Neuron (in vitro differentiated cells): ENCODE measurements at regions not wholly inside any gene's neighbourhood (a gene's known extent, or its start where the extent isn't known, plus 50 kb on each side); places are given as distances from the start of the nearest gene placed in this dataset.

Experiments
- H2AFZ ChIP-seq: one replicate; pipeline ENCODE4 v1.6.1; 2013; ENCODE audit warnings: low read depth, mild to moderate bottlenecking, inconsistent platforms, low read length, moderate library complexity
- H3K27me3 ChIP-seq: one replicate; pipeline ENCODE4 v1.6.1; 2013; ENCODE audit warnings: low read length; ENCODE audit not compliant: insufficient read depth
- H3K36me3 ChIP-seq: one replicate; pipeline ENCODE4 v1.6.1; 2013; ENCODE audit warnings: low read length; ENCODE audit not compliant: insufficient read depth
- H3K4me1 ChIP-seq: one replicate; pipeline ENCODE4 v1.6.1; 2013; ENCODE audit warnings: low read length; ENCODE audit not compliant: insufficient read depth
- H3K4me3 ChIP-seq: 2 replicates; pipeline ENCODE4 v1.5.1; 2013; ENCODE audit warnings: mild to moderate bottlenecking, low read length, moderate library complexity
- H3K9me3 ChIP-seq: one replicate; pipeline ENCODE4 v1.6.1; 2013; ENCODE audit warnings: low read length

DNA sequence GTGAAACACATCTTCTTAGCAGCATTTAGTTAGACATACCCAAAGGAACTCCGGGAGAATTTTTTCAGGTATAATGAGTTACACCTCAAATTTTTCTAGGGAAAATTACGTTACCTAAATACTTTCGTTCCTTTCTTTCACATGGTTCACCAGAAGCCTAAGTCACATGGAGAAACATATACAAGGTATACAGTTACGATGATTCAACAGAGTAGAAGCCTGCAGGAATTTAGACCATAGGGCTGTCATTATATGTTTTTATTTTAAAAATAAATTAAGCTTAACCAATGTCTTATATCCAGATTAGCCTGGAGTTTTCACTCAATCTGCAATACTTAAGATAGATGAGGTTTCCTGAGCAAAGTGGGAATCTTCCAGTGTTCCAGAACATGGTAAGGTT is 549.5 kb upstream of the JARID2 start:
- Histone ChIP-seq H3K4me3 (no peak overlapping the region), H3K4me1 (no peaks in the 10 kb centered on the region), H3K9me3 (no peaks in the 10 kb centered on the region), H3K27me3 (no peaks in the 10 kb centered on the region), H2AFZ (no peak overlapping the region), H3K36me3 (no peaks in the 10 kb centered on the region)

DNA sequence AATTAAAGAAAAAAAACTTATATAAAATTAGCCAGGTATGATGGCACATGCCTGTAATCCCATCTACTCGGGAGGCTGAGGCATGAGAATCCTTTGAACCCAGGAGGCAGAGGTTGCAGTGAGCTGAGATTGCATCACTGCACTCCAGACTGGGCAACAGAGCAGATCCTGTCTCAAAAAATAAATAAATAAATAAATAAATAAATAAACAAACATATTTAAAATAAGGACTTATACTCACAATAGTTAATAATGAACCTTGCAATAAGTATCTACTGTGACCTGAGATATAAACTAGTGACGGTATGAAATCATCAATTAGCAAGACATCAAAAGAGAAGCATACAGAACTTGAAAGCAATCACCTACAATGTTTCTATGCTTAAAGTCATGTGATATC is 548.4 kb upstream of the JARID2 start:
- Histone ChIP-seq H3K4me1 (no peaks in the 10 kb centered on the region), H3K27me3 (no peaks in the 10 kb centered on the region), H2AFZ (no peak overlapping the region), H3K36me3 (no peaks in the 10 kb centered on the region), H3K9me3 (no peaks in the 10 kb centered on the region), H3K4me3 (no peak overlapping the region)

DNA sequence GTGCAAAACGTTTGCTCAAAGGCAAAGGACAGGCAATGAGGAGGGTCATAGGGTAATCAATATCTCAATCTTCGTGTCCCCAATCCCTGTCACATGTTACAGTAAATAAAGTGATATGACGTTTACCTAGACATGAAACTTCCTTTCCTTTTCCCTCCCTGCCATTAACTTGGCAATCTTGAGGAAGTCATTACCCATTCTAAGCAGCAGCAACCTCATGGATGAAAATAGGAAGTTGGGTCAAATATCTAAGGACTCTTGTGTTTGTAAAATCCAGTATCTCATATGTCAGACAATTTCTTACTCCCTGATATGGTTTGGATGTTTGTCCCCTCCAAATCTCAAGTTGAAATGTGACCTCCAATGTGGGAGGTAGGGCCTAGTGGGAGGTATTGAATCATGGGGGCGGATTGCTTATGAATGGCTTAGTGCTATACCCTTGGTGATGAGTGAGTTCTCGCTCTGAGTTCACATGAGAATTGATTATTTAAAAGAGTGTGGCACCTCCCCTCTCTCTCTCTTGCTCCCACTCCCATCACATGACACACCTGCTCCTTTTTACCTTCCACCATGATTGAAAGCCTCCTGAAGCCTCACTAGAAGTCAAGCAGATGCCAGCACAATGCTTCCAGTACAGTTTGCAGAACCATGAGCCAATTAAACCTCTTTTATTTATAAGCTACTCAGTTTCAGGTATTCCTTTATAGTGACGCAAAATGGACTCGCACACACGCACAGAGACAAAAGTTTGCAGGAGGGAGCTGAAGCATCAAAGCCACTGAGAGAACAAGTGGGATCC is 545.9 kb upstream of the JARID2 start:
- no peaks in the 10 kb centered on the region for H3K36me3 ChIP-seq
- no peaks in the 10 kb centered on the region for H3K4me1 ChIP-seq
- H2AFZ ChIP-seq: no peak overlapping the region
- H3K9me3 ChIP-seq: no peaks in the 10 kb centered on the region
- H3K27me3 ChIP-seq: no peaks in the 10 kb centered on the region
- H3K4me3 ChIP-seq: no peak overlapping the region

DNA sequence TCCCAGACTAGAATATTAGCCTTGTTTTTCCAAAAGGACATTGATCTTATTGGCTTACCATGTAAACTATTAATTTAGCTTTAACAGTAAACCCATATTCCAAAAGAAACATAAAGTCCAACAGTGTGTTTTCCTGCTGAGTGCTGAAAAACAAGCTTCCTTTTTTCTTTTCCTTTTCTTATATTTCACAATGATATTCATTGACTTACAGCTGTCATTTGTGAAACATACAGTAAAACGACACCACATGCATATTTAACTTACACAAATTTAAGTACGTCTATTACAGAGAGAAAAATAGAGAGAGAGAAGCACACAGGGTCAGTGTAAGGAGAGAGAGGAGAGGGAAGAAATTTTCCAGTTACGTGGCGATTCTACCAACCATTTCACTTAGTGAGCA is 543.9 kb upstream of the JARID2 start:
- Histone ChIP-seq H2AFZ (no peak overlapping the region), H3K4me3 (no peak overlapping the region), H3K9me3 (no peaks in the 10 kb centered on the region), H3K4me1 (no peaks in the 10 kb centered on the region), H3K27me3 (no peaks in the 10 kb centered on the region), H3K36me3 (no peaks in the 10 kb centered on the region)

DNA sequence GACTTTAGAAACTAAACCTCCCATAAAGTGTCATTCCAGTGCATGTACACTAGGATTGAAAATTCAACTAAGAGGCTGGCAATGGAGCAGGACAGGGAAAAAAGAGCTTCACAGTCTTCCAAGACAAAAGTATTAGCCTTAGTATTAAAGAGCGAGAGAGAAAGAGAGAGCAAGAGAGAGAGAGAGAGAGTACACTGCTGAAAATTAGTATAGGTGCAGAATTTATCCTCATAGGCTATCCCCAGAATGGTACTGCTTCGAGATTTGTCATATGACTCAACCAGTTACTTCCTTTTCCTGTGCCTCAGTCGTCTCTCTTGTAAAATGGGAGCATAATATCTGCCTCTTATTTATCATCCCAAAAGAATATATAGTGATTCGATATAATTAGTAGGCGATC is 543.2 kb upstream of the JARID2 start:
- no peaks in the 10 kb centered on the region for H3K36me3 ChIP-seq
- H2AFZ ChIP-seq: no peak overlapping the region
- no peaks in the 10 kb centered on the region for H3K4me1 ChIP-seq
- H3K27me3 ChIP-seq: no peaks in the 10 kb centered on the region
- H3K9me3 ChIP-seq: no peaks in the 10 kb centered on the region
- no peak overlapping the region for H3K4me3 ChIP-seq

DNA sequence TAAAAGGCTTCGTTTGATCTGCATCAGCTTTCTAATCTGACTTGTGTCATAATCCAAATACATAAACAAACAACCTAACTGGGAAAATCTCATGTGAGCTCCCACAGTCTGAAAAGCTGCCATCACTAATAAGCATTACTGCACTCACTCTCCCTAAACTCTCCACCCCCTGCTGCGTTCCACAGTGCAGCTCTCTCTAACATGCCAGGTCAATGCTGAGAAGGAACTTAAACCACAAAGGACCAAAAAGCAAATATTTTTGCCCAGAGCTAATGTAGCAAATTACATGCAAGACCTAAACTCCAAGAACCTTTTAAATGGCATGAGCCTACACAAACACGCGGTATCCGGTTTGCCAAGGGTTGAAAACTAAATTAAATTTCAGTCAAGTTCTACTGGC is 542.3 kb upstream of the JARID2 start:
- H3K4me3 ChIP-seq: no peak overlapping the region
- no peaks in the 10 kb centered on the region for H3K4me1 ChIP-seq
- H3K36me3 ChIP-seq: no peaks in the 10 kb centered on the region
- no peak overlapping the region for H2AFZ ChIP-seq
- H3K27me3 ChIP-seq: no peaks in the 10 kb centered on the region
- no peaks in the 10 kb centered on the region for H3K9me3 ChIP-seq

DNA sequence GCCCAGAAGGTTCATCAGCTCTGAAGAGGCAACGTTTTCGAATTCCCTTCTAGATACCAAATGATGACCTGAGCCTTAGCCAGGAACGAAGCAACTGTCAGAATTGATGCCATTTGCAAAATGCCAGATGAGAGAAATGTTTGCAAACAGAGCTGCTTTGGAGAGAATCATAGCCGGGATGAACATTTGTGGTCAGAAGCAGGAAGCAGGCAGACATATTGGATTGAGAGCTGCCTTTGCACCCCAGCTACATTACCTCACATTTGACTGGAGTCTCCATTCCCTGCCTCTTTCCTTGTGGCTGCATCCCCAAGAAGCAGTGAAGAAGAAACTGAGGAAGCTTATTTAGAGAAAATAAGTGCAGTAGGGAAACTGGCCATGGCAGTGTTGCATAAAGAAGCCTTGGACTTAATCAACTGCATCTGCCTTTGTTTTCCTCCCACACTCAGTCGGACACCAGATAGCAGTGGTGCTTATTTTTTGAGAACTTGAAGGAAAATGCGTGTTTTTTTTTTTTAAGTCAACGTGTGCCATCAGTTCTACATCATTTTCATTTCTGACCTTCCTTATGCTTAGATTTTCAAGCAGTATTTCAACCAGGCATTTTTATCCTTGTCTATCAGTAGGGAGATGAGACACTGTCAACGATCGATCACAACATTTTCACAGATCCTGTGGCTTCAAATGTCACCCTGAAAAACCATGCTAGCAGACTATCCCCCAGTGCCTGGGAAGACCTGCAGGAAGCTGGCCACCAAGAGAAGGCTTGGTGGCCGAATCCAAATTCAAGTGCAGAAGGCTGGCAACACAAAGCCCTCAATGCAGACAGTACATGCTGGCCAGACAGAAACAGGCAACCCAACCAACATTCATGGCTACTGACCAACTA is 541.2 kb upstream of the JARID2 start:
- Histone ChIP-seq H3K9me3 (no peaks in the 10 kb centered on the region), H3K4me3 (no peak overlapping the region), H3K36me3 (no peaks in the 10 kb centered on the region), H3K27me3 (no peaks in the 10 kb centered on the region), H3K4me1 (no peaks in the 10 kb centered on the region), H2AFZ (no peak overlapping the region)

DNA sequence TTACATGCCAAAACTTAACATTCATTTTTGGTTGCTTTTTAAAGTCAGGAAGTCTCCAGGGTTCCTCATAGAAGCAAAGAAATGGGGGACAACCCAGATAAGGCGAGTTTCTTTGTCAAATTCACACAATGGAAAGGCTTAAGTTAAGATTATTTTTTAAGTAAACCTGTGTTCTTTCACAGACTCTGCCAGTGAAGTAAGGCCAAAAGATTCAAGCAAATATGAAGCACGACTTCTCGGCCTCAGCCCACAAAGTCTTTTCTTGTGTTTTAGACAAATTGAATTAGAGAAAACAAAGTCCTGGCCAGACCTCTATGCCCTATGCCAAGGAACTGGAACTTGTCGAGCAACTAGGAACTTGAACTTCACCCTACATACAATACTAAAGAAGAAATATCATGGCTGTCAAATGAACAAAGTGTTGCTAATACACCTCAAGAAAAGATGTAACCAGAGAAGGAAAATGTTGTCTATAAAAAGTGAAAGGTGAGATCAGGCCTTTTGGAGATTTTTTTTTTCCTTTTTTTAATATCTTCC is 540.0 kb upstream of the JARID2 start:
- Histone ChIP-seq H3K4me3 (no peak overlapping the region), H2AFZ (no peak overlapping the region), H3K36me3 (no peaks in the 10 kb centered on the region), H3K9me3 (peaks cover 2% of the 10 kb centered on the region), H3K27me3 (no peaks in the 10 kb centered on the region), H3K4me1 (no peaks in the 10 kb centered on the region)

DNA sequence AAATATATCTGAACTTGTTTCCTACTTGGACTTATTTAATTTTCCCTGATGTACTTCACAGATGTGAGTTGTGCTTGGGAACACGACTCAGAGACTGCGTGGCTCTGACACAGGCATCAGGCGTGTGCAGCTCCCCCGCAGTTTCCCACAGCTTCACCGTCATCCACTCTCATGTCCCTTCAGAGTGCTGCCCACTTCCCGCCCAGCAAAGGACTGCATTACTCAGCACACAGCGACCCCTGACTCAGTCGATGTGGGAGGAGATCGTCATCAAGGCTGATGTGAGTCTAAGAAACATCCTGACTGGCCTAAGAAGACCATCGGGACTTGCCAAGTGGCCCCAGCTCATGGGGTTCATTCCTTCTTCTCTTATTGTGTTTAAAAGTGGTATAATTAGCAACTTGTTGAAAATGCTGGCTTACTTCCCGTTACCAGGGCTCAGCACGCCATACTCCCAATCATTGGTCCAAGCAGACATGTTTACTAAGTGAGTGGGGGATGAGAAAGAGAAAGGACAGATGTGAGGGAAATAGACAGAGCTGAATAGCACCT is 539.4 kb upstream of the JARID2 start:
- Histone ChIP-seq H3K4me1 (no peaks in the 10 kb centered on the region), H3K36me3 (no peaks in the 10 kb centered on the region), H2AFZ (no peak overlapping the region), H3K9me3 (peaks cover 2% of the 10 kb centered on the region), H3K27me3 (no peaks in the 10 kb centered on the region), H3K4me3 (no peak overlapping the region)

DNA sequence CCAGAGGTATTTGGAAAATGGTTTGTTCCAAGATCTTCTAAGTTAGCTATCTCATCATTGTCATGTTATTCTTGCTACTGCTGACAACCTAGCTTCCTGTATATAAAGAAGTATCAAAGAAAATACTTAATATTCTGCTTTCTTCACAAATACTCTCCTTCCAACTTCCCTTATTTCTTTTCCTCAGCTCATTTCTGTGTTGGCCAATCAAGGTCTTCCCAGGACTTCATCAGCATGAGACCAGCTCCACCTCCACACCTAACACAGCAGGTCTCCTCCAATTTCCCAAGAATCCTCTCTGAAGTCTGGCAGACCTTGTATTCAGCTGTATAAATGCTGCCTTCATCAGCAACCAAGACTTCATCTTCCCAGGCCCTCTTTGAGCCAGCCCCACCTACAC is 538.6 kb upstream of the JARID2 start:
- H3K36me3 ChIP-seq: no peaks in the 10 kb centered on the region
- no peak overlapping the region for H2AFZ ChIP-seq
- no peaks in the 10 kb centered on the region for H3K4me1 ChIP-seq
- no peak overlapping the region for H3K4me3 ChIP-seq
- H3K9me3 ChIP-seq: peaks cover 2% of the 10 kb centered on the region
- no peaks in the 10 kb centered on the region for H3K27me3 ChIP-seq

DNA sequence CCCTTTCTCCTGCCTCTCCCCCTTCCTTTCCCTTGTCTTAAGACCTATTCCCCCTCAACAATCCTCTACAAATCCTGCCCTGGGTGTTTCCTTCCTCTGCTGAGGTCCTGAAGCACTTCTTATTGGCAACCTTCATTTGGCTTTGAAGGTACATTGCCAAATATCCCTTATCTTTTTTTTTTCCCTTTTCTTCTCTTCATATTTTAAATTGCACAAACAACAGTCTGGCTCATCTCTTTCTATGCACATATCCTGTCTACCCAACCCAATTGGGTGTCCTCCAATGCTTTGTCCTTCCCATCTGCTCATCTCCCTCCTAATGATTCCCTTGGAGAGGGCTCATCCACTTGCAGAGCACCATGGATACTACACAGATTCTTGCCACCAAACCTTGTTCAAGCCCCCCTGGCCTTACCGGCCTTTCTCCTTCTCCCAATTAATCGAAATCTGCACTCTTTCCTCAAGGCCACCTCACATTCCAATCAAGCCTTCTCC is 537.9 kb upstream of the JARID2 start:
- no peak overlapping the region for H3K4me3 ChIP-seq
- no peak overlapping the region for H2AFZ ChIP-seq
- no peaks in the 10 kb centered on the region for H3K27me3 ChIP-seq
- H3K36me3 ChIP-seq: no peaks in the 10 kb centered on the region
- peaks cover 2% of the 10 kb centered on the region for H3K9me3 ChIP-seq
- no peaks in the 10 kb centered on the region for H3K4me1 ChIP-seq

DNA sequence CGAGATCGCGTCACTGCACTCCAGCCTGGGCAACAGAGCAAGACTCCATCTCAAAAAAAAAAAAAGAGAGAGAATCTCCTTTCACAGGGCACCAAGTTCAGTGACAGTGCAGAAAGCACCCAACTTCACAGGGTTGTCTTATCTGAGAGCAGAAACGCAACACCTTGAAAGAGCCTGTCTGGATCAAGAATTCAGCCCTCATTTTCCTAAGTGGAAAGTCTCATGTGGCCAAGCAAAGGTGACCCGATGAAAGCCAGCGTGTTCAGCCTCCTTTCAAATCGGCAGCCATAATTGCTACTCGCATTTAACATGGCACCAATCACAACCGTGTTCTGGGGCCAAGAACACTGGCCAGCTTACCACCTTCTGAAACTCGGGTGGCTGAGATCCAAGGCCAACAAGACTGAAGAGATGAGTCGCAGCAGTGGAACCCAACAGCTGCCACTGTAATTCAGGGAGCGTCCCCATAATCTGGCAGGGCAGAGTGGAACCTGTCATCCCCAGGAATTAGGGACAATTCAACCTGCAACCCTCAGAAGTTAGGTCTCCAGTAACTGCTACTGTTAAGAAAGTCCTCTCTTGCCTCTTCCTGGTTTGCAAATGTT is 536.7 kb upstream of the JARID2 start:
- Histone ChIP-seq H3K4me3 (no peak overlapping the region), H3K4me1 (no peaks in the 10 kb centered on the region), H3K27me3 (no peaks in the 10 kb centered on the region), H3K9me3 (peaks cover 2% of the 10 kb centered on the region), H2AFZ (no peak overlapping the region), H3K36me3 (no peaks in the 10 kb centered on the region)

DNA sequence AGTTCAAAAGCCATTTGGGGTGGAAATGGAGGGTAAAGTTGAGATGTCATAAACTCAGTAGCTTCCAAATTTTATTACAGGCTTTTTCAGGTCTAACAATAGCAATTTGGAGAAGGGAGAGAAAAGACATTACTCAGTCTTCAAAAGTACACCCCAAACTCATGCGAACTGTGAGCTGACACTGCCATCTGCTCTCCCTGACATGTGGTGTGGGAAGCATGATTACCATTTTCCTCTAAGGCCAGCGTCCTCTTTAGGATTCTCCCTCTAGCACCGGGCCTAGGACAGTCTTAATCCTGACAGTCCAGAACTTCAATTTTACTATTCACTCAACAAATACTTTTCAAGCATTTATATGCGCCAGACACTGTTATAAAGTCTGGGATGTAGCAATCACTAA is 536.0 kb upstream of the JARID2 start:
- H3K4me1 ChIP-seq: no peaks in the 10 kb centered on the region

More for the DNA sequence above, 536.0 kb upstream of the JARID2 start:
- Histone ChIP-seq H2AFZ (no peak overlapping the region), H3K36me3 (no peaks in the 10 kb centered on the region), H3K9me3 (peaks cover 2% of the 10 kb centered on the region), H3K4me3 (no peak overlapping the region), H3K27me3 (no peaks in the 10 kb centered on the region)
